H1 (cell line): ENCODE measurements at regions not wholly inside any gene's neighbourhood (a gene's known extent, or its start where the extent isn't known, plus 50 kb on each side); places are given as distances from the start of the nearest gene placed in this dataset.

Source experiments
- CHD2 ChIP-seq: IDR thresholded peaks from 2 replicates; pipeline ENCODE4 v1.6.1; 2012; ENCODE audit warnings: low read length, improper control_type of control experiment
- CTCF ChIP-seq, 3 experiments: IDR thresholded peaks; 1 replicate in 2 of 3; 2 replicates in 1 of 3; pipeline versions ENCODE4 v1.5.1 to v1.6.1; 2011; ENCODE audit warnings: low read length in 3 of 3, mild to moderate bottlenecking in 3 of 3, inconsistent platforms in 2 of 3, low read depth in 1 of 3, moderate library complexity in 1 of 3; ENCODE audit not compliant: insufficient read depth in 1 of 3; ENCODE audit errors: control extremely low read depth in 1 of 3
- EP300 ChIP-seq, 2 experiments: IDR thresholded peaks; 1 replicate in 1 of 2; 2 replicates in 1 of 2; pipeline ENCODE4 v1.6.1; 2011 to 2012; ENCODE audit warnings: low read depth in 2 of 2, low read length in 2 of 2, mild to moderate bottlenecking in 2 of 2, borderline replicate concordance in 1 of 2, inconsistent platforms in 1 of 2, moderate library complexity in 1 of 2
- EZH2 ChIP-seq: fragments of 200-600 bp; sonication (generic); IDR thresholded peaks from 2 replicates; pipeline ENCODE4 v1.7.1; 2012; ENCODE audit warnings: low read depth, mild to moderate bottlenecking, moderate library complexity, low read length, inconsistent platforms; ENCODE audit not compliant: severe bottlenecking
- JUND ChIP-seq: IDR thresholded peaks from 2 replicates; pipeline ENCODE4 v1.6.1; 2011; ENCODE audit warnings: mild to moderate bottlenecking, improper control_type of control experiment, low read length
- MAFK ChIP-seq: IDR thresholded peaks from 2 replicates; pipeline ENCODE4 v1.6.1; 2012; ENCODE audit warnings: low read depth, mild to moderate bottlenecking, improper control_type of control experiment, low read length
- MAX ChIP-seq: IDR thresholded peaks from 2 replicates; pipeline ENCODE4 v1.6.1; 2012; ENCODE audit warnings: inconsistent platforms
- NRF1 ChIP-seq: IDR thresholded peaks from 2 replicates; pipeline ENCODE4 v1.6.1; 2011; ENCODE audit warnings: mild to moderate bottlenecking, low read depth, low read length, improper control_type of control experiment
- PHF8 ChIP-seq: fragments of 200-600 bp; sonication (generic); conservative IDR thresholded peaks from 2 replicates; pipeline ENCODE4 v1.7.1; 2012; ENCODE audit warnings: low read depth, mild to moderate bottlenecking, inconsistent platforms, low read length, moderate library complexity
- POLR2A ChIP-seq, 2 experiments: IDR thresholded peaks; 1 replicate in 1 of 2; 2 replicates in 1 of 2; pipeline ENCODE4 v1.6.1; 2011; ENCODE audit warnings: low read depth in 2 of 2, low read length in 2 of 2, mild to moderate bottlenecking in 2 of 2; ENCODE audit errors: control extremely low read depth in 1 of 2
- RAD21 ChIP-seq, 2 experiments: IDR thresholded peaks in 1 of 2; conservative IDR thresholded peaks in 1 of 2; 2 replicates each; pipeline ENCODE4 v1.6.1; 2011; ENCODE audit warnings: low read depth in 2 of 2, low read length in 2 of 2, improper control_type of control experiment in 1 of 2, inconsistent platforms in 1 of 2, mild to moderate bottlenecking in 1 of 2, moderate library complexity in 1 of 2
- SP1 ChIP-seq: IDR thresholded peaks from 2 replicates; pipeline ENCODE4 v1.6.1; 2011; ENCODE audit warnings: low read depth, low read length
- ZNF274 ChIP-seq: IDR thresholded peaks from 2 replicates; pipeline ENCODE4 v1.7.0; 2012; ENCODE audit warnings: low read length, borderline replicate concordance; ENCODE audit errors: extremely low read depth

- TF ChIP-seq CTCF (IDR thresholded peaks at IDR 0.05; ENCODE audit: control extremely low read depth in 1 of 3, insufficient read depth in 1 of 3, low read depth in 1 of 3, low read length in 3 of 3) (no peak), PHF8 (no peak), JUND (no peak), POLR2A (IDR thresholded peaks at IDR 0.05; ENCODE audit: control extremely low read depth in 1 of 2, low read depth in 2 of 2, low read length in 2 of 2) (no peak), EZH2 (no peak), EP300 (IDR thresholded peaks at IDR 0.05; ENCODE audit: borderline replicate concordance in 1 of 2, low read depth in 2 of 2, low read length in 2 of 2) (no peak), NRF1 (no peak), RAD21 (IDR thresholded peaks at IDR 0.05 in 1 of 2, conservative IDR thresholded peaks at IDR 0.05 in 1 of 2; ENCODE audit: low read depth in 2 of 2, low read length in 2 of 2) (no peak), ZNF274 (no peak), SP1 (no peak), CHD2 (no peak), MAFK (no peak), MAX (no peak)
Observed at GRCh38 chr1:238088560-238089290, 198.0 kb upstream of the ZP4 start.
